ENCODE measurements at regions not wholly inside any gene's neighbourhood (a gene's known extent, or its start where the extent isn't known, plus 50 kb on each side); places are given as distances from the start of the nearest gene placed in this dataset.
"Not testable (repeated sequence)": the region's sequence is repeated elsewhere in the genome, so short reads cannot be mapped to it uniquely, and the experiment has no call there.

DNA sequence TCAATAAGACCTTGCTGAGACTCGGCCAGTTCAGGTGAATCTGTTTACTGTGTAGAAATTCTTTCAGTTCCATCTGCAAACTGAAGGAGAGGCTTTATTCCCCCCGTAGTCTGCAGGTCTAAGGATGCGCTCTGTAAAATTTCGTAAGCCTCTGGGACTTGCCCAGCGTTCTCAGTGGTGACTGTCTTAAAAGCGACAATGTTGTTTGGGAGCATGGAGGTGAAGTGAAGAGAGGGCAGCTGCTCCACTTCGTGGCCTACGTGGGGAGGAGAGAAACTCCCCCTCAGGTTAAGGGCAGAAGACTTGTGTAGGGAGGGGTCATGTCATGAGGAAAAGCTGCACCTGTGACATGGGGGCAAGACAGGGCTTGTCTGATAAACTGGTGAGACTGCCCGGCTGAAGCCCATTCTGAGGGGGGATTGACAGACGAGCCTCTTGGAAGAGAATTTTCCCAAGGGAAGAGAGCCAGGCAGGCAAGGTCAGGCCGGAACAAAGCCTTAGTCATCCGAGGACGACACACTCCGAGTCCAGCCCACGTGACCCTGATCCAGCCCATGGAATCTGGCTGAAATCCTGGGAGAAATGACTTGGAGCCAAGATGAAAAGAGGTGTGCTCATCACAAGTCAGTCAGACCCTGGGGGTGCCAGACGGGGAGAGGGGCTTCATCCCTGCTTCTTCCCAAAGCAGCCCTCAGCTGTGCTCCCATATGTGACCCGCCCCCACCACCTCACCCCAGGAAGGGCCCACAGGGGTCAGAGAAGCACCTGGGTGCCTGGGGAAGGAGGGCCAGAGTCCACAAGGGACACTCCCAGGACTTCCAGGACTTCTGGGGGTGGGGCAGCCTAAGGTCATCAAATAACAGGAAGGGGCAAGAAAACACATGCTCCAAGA lies 88.5 kb upstream of the SH3BP4 start:
- no peaks in the 10 kb centered on the region for H3K79me2 ChIP-seq (ENCODE audit: insufficient read depth, low read length)
- H3K27me3 ChIP-seq (ENCODE audit: insufficient read depth, low read length): no peaks in the 10 kb centered on the region
- no peak overlapping the region for H3K4me3 ChIP-seq (ENCODE audit: low read depth, low read length, poor library complexity, severe bottlenecking)
- no peak overlapping the region for H2AFZ ChIP-seq (ENCODE audit: low read length)
- no peaks in the 10 kb centered on the region for H3F3A ChIP-seq (ENCODE audit: insufficient read depth, low read length)
- no peaks in the 10 kb centered on the region for H3K9me3 ChIP-seq (ENCODE audit: low read length)
- H3K27ac ChIP-seq (ENCODE audit: low read depth, low read length, poor library complexity, severe bottlenecking): no peak overlapping the region
- H3K4me1 ChIP-seq (ENCODE audit: insufficient read depth, low read length, severe bottlenecking): no peaks in the 10 kb centered on the region
- H4K20me1 ChIP-seq (ENCODE audit: insufficient read depth, low read length): no peaks in the 10 kb centered on the region
- H3K9me2 ChIP-seq (ENCODE audit: low read depth, low read length): no peaks in the 10 kb centered on the region
- TF ChIP-seq, protein P1, sequence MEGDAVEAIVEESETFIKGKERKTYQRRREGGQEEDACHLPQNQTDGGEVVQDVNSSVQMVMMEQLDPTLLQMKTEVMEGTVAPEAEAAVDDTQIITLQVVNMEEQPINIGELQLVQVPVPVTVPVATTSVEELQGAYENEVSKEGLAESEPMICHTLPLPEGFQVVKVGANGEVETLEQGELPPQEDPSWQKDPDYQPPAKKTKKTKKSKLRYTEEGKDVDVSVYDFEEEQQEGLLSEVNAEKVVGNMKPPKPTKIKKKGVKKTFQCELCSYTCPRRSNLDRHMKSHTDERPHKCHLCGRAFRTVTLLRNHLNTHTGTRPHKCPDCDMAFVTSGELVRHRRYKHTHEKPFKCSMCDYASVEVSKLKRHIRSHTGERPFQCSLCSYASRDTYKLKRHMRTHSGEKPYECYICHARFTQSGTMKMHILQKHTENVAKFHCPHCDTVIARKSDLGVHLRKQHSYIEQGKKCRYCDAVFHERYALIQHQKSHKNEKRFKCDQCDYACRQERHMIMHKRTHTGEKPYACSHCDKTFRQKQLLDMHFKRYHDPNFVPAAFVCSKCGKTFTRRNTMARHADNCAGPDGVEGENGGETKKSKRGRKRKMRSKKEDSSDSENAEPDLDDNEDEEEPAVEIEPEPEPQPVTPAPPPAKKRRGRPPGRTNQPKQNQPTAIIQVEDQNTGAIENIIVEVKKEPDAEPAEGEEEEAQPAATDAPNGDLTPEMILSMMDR (IDR thresholded peaks at IDR 0.05; ENCODE audit: low read length): no peak
- no peak for TF ChIP-seq EZH2 (IDR thresholded peaks at IDR 0.05; ENCODE audit: borderline replicate concordance, low read length)
- H3K36me3 ChIP-seq (ENCODE audit: insufficient read depth, low read length): no peaks in the 10 kb centered on the region
- no peak overlapping the region for H3K9ac ChIP-seq (ENCODE audit: low read length)
- H3K4me2 ChIP-seq (ENCODE audit: low read length): no peak overlapping the region

DNA sequence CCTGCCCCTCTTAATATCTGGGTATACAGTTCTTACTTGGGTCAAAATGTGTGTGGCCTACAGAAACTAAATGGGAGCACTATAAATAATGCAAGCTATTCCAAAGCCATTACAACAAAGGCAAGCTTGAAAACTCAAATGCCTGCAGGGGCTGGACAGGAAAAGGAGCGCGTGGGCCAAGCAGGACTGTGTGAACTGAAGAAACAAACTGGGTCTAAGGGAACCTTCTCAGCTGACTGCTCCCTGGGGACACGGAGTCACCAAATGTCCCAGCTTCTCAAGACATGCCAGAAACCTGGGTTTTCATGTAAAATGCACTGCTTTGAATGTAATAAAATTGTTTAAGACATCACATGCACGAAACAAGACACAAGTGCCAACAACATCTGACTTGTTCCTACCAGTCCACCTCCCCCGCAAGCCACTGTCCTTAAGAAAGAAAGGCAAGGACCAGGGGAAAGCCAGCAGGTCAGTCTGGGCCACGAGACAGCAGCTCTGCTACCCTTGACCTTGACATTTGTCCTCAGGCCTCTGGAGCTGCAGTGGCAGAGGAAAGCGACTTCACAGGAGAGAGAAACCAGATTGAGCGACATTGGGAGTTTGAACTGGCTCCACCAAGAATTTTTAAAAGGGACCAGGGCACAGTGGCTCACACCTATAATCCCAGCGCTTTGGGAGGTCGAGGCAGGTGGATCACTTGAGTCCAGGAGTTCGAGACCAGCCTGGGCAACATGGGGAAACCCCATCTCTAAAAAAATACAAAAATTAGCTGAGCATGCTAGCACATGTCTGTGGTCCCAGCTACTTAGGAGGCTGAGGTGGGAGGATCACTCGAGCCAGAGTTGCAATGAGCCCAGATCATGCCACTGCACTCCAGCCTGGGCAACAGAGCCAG lies 89.7 kb upstream of the SH3BP4 start:
- H3K9ac ChIP-seq (ENCODE audit: low read length): no peak overlapping the region
- no peaks in the 10 kb centered on the region for H3K9me3 ChIP-seq (ENCODE audit: low read length)
- H3K4me1 ChIP-seq (ENCODE audit: insufficient read depth, low read length, severe bottlenecking): no peaks in the 10 kb centered on the region
- no peak overlapping the region for H3K4me3 ChIP-seq (ENCODE audit: low read depth, low read length, poor library complexity, severe bottlenecking)
- H3K27me3 ChIP-seq (ENCODE audit: insufficient read depth, low read length): no peaks in the 10 kb centered on the region
- H4K20me1 ChIP-seq (ENCODE audit: insufficient read depth, low read length): no peaks in the 10 kb centered on the region
- H3F3A ChIP-seq (ENCODE audit: insufficient read depth, low read length): no peaks in the 10 kb centered on the region
- no peaks in the 10 kb centered on the region for H3K79me2 ChIP-seq (ENCODE audit: insufficient read depth, low read length)
- H3K9me2 ChIP-seq (ENCODE audit: low read depth, low read length): no peaks in the 10 kb centered on the region
- no peak for TF ChIP-seq EZH2 (IDR thresholded peaks at IDR 0.05; ENCODE audit: borderline replicate concordance, low read length)
- TF ChIP-seq, protein P1 (IDR thresholded peaks at IDR 0.05; ENCODE audit: low read length): no peak
- no peaks in the 10 kb centered on the region for H3K36me3 ChIP-seq (ENCODE audit: insufficient read depth, low read length)
- H2AFZ ChIP-seq (ENCODE audit: low read length): no peak overlapping the region
- no peak overlapping the region for H3K27ac ChIP-seq (ENCODE audit: low read depth, low read length, poor library complexity, severe bottlenecking)
- no peak overlapping the region for H3K4me2 ChIP-seq (ENCODE audit: low read length)

DNA sequence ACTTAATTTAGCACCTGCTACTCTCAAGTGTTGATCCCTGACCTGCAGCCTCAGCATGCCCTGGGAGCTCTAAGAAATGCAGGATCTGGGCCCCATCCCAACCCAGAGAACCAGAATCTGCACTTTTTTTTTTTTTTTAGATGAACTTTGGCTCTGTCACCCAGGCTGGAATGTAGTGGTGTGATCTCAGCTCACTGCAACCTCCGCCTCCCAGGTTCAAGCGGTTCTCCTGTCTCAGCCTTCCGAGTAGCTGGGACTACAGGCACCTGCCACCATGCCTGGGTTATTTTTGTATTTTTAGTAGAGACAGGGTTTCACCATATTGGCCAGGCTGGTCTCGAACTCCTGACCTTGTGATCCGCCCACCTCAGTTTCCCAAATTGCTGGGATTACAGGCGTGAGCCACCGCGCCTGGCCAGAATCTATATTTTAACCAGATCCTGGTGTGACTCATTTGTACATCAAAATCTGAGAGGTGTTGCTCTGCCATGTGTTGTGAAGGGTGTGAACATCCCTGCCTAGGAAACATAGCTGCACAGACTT lies 92.4 kb upstream of the SH3BP4 start:
- H3K27ac ChIP-seq (ENCODE audit: low read depth, low read length, poor library complexity, severe bottlenecking); H3K27me3 ChIP-seq (ENCODE audit: insufficient read depth, low read length); H3K9me3 ChIP-seq (ENCODE audit: low read length): not testable (repeated sequence)

More for the DNA sequence above, 92.4 kb upstream of the SH3BP4 start:
- not testable (repeated sequence) for H3K9me2 ChIP-seq (ENCODE audit: low read depth, low read length); H4K20me1 ChIP-seq (ENCODE audit: insufficient read depth, low read length); H3K9ac ChIP-seq (ENCODE audit: low read length); H3K79me2 ChIP-seq (ENCODE audit: insufficient read depth, low read length); H2AFZ ChIP-seq (ENCODE audit: low read length); H3F3A ChIP-seq (ENCODE audit: insufficient read depth, low read length); H3K4me2 ChIP-seq (ENCODE audit: low read length); H3K4me3 ChIP-seq (ENCODE audit: low read depth, low read length, poor library complexity, severe bottlenecking); H3K36me3 ChIP-seq (ENCODE audit: insufficient read depth, low read length); H3K4me1 ChIP-seq (ENCODE audit: insufficient read depth, low read length, severe bottlenecking)

Data from OCI-LY1 (cell line).